ENCODE measurements at regions not wholly inside any gene's neighbourhood (a gene's known extent, or its start where the extent isn't known, plus 50 kb on each side); places are given as distances from the start of the nearest gene placed in this dataset.

DNA sequence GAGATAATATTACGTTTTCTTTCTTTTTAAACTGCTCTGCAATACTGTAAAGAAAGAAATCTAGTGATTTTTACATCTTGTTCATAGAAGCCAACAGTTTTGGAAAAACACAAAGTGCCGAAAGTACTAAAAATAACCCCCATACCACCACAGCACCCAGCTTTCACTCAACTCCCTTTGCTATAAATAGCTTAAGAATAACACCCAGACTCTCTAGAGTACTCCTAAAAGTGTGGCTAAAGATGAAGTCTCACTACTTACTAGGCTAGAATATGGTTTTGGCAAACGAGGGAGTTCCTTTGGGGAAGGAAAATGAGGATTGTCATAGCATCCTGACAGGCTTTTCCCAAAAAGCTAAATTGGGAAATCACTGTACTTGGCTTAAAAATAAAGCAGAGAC lies 151.8 kb upstream of the ANK3 start:
- Histone ChIP-seq H3K36me3 (no peaks in the 10 kb centered on the region), H3K27me3 (no peaks in the 10 kb centered on the region), H3K4me1 (ENCODE audit: control insufficient read depth in 1 of 2, insufficient read depth in 1 of 2, low read depth in 1 of 2, low read length in 1 of 2) (no peaks in the 10 kb centered on the region), H3K4me3 (ENCODE audit: low read depth in 1 of 2, low read length in 1 of 2) (no peak overlapping the region), H3K9me3 (no peaks in the 10 kb centered on the region), H3K27ac (no peak overlapping the region)
- TF ChIP-seq, protein P1, sequence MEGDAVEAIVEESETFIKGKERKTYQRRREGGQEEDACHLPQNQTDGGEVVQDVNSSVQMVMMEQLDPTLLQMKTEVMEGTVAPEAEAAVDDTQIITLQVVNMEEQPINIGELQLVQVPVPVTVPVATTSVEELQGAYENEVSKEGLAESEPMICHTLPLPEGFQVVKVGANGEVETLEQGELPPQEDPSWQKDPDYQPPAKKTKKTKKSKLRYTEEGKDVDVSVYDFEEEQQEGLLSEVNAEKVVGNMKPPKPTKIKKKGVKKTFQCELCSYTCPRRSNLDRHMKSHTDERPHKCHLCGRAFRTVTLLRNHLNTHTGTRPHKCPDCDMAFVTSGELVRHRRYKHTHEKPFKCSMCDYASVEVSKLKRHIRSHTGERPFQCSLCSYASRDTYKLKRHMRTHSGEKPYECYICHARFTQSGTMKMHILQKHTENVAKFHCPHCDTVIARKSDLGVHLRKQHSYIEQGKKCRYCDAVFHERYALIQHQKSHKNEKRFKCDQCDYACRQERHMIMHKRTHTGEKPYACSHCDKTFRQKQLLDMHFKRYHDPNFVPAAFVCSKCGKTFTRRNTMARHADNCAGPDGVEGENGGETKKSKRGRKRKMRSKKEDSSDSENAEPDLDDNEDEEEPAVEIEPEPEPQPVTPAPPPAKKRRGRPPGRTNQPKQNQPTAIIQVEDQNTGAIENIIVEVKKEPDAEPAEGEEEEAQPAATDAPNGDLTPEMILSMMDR (IDR thresholded peaks at IDR 0.05), result no peak

DNA sequence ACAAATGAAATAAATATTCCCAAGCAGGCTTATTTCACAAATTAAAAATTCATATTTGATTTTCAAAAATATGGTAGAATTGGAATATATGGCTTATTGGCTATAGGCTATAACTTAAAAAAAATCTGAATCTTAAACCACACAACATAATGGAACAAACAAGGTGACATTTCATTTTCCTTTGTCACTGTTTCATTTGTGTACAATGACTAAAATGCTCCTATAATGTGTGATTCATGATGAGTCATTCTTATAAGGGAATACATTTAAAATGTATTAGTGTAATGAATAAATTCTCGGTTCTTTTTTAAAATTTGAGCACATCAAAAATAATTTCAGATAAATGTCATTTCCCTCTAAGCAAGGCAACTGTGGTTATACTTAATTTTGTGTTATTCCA lies 148.0 kb upstream of the ANK3 start:
- no peaks in the 10 kb centered on the region for H3K9me3 ChIP-seq
- TF ChIP-seq, protein P1 (IDR thresholded peaks at IDR 0.05), result no peak
- no peak overlapping the region for H3K4me3 ChIP-seq (ENCODE audit: low read depth in 1 of 2, low read length in 1 of 2)
- H3K4me1 ChIP-seq (ENCODE audit: control insufficient read depth in 1 of 2, insufficient read depth in 1 of 2, low read depth in 1 of 2, low read length in 1 of 2), result no peaks in the 10 kb centered on the region
- H3K27me3 ChIP-seq, result no peaks in the 10 kb centered on the region
- H3K27ac ChIP-seq, result no peak overlapping the region
- no peaks in the 10 kb centered on the region for H3K36me3 ChIP-seq

DNA sequence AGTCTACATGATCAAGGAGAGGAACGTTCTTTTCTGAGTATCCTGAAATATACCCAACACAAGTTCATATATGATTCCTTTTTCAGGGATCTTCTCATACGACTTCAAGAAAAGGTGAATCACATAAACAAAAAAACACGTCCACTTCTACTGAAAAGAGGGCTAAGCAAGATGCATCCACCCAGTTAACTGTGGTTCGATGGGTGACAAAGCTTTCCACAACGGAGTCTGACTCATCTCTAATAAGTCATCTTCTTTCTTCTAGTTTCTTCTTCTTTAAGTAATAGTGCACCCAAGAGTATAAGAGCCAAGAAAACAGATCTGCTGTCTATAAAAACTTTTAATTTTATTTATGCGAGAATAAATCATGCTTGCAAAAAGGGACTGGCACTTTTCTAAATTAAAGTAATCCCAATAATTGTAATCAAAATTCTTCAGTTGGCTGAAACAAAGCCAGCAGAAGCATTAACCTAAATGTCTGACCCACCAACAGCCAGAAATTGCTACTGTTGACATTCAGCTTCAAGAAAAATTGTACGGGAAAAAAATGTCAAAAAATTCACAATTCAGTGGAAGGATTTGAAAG lies 146.9 kb upstream of the ANK3 start:
- no peaks in the 10 kb centered on the region for H3K36me3 ChIP-seq
- TF ChIP-seq, protein P1 (IDR thresholded peaks at IDR 0.05), result no peak
- H3K9me3 ChIP-seq, result no peaks in the 10 kb centered on the region
- no peak overlapping the region for H3K27ac ChIP-seq
- no peaks in the 10 kb centered on the region for H3K27me3 ChIP-seq
- H3K4me3 ChIP-seq (ENCODE audit: low read depth in 1 of 2, low read length in 1 of 2), result no peak overlapping the region
- H3K4me1 ChIP-seq (ENCODE audit: control insufficient read depth in 1 of 2, insufficient read depth in 1 of 2, low read depth in 1 of 2, low read length in 1 of 2), result no peaks in the 10 kb centered on the region

DNA sequence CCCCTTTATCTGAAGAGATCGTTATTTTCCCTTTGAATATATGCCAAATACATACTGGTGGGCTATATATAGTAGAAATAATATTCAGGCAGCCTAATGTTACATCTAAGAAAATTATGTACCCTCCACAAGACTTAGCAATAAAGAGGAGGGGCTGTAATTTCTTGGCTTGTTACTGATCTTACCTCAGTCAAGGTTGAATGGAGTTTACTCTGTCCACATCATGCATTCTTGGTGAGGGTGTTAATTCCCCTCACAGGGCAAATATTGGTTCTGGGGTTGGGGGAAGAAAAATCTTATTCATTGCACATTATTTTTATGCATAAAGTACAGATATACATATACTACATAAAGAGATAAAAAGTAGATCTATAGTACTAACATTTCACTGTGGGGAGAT lies 145.8 kb upstream of the ANK3 start:
- H3K4me3 ChIP-seq (ENCODE audit: low read depth in 1 of 2, low read length in 1 of 2), result no peak overlapping the region
- TF ChIP-seq, protein P1 (IDR thresholded peaks at IDR 0.05), result no peak
- no peaks in the 10 kb centered on the region for H3K36me3 ChIP-seq
- no peaks in the 10 kb centered on the region for H3K9me3 ChIP-seq
- H3K4me1 ChIP-seq (ENCODE audit: control insufficient read depth in 1 of 2, insufficient read depth in 1 of 2, low read depth in 1 of 2, low read length in 1 of 2), result no peaks in the 10 kb centered on the region
- no peak overlapping the region for H3K27ac ChIP-seq
- no peaks in the 10 kb centered on the region for H3K27me3 ChIP-seq

DNA sequence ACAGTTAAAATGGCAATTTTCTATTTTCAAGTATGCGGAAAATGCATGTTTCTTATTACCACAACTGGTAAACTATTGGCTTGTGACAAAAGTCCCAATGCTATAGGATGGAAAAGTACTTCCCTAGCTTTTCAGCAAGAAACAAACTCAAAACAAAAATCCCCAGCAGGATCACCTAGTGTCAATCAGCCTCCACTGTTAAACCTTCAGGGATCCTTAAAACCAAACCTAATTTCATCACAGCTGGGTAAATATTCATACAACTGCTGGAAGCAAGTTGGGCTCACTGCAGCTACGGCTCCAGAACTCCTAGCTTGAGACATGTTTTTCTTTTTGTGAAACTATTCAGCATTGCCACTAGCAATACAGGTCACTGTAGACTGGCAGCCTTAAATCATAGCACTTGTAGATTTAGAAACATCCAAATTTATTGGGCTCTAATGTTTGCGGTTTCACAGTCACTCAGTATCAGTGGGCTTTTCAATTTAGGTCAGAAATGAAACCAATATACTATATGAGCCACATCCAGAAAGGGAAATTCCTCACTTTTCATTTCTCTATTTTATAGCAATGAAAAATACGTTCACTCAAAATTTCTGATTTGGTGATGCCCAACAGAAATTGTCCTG lies 145.2 kb upstream of the ANK3 start:
- H3K36me3 ChIP-seq, result no peaks in the 10 kb centered on the region
- H3K9me3 ChIP-seq, result no peaks in the 10 kb centered on the region
- no peaks in the 10 kb centered on the region for H3K27me3 ChIP-seq
- no peak overlapping the region for H3K4me3 ChIP-seq (ENCODE audit: low read depth in 1 of 2, low read length in 1 of 2)
- TF ChIP-seq, protein P1 (IDR thresholded peaks at IDR 0.05), result no peak
- no peak overlapping the region for H3K27ac ChIP-seq
- no peaks in the 10 kb centered on the region for H3K4me1 ChIP-seq (ENCODE audit: control insufficient read depth in 1 of 2, insufficient read depth in 1 of 2, low read depth in 1 of 2, low read length in 1 of 2)
